ENCODE measurements at regions not wholly inside any gene's neighbourhood (a gene's known extent, or its start where the extent isn't known, plus 50 kb on each side); places are given as distances from the start of the nearest gene placed in this dataset.

- no peak for FAIRE-seq
- no peak for DNase-seq (ENCODE audit: insufficient read length, low spot score)
- no peak for TF ChIP-seq CTCF (IDR thresholded peaks at IDR 0.05; ENCODE audit: insufficient read depth, missing control alignments)
These were observed 288.5 kb upstream of the RTL1 start for GRCh38 chr14:101191721-101192660.

GRCh38 chr14:101192661-101193000 lies 289.1 kb upstream of the RTL1 start:
- DNase-seq (ENCODE audit: insufficient read length, low spot score) (no peak), FAIRE-seq (no peak)
- TF ChIP-seq CTCF (IDR thresholded peaks at IDR 0.05; ENCODE audit: insufficient read depth, missing control alignments) = no peak

- DNase-seq (ENCODE audit: insufficient read length, low spot score) (no peak), FAIRE-seq (no peak)
- no peak for TF ChIP-seq CTCF (IDR thresholded peaks at IDR 0.05; ENCODE audit: insufficient read depth, missing control alignments)
These were observed 289.8 kb upstream of the RTL1 start for GRCh38 chr14:101193106-101193844.

- TF ChIP-seq CTCF (IDR thresholded peaks at IDR 0.05; ENCODE audit: insufficient read depth, missing control alignments) = no peak
- DNase-seq (ENCODE audit: insufficient read length, low spot score) (no peak), FAIRE-seq (no peak)
These were observed 290.4 kb upstream of the RTL1 start for GRCh38 chr14:101193845-101194372.

- FAIRE-seq (no peak), DNase-seq (ENCODE audit: insufficient read length, low spot score) (no peak)
- no peak for TF ChIP-seq CTCF (IDR thresholded peaks at IDR 0.05; ENCODE audit: insufficient read depth, missing control alignments)
These were observed 291.1 kb upstream of the RTL1 start for GRCh38 chr14:101194373-101195308.

GRCh38 chr14:101195309-101195901 lies 291.9 kb upstream of the RTL1 start:
- no peak for TF ChIP-seq CTCF (IDR thresholded peaks at IDR 0.05; ENCODE audit: insufficient read depth, missing control alignments)
- DNase-seq (ENCODE audit: insufficient read length, low spot score) (no peak), FAIRE-seq (no peak)
